Nephron (organoid): ENCODE measurements at regions not wholly inside any gene's neighbourhood (a gene's known extent, or its start where the extent isn't known, plus 50 kb on each side); places are given as distances from the start of the nearest gene placed in this dataset.

Experiments
- H3K27ac Mint-ChIP-seq, 3 experiments: 2 replicates each; pipeline ENCODE4 v1.8.0; 2020; ENCODE audit warnings: mixed read lengths in 3 of 3, mild to moderate bottlenecking in 2 of 3, moderate library complexity in 1 of 3
- H3K27me3 Mint-ChIP-seq: 2 replicates; pipeline ENCODE4 v1.8.0; 2021; ENCODE audit warnings: low read depth, mild to moderate bottlenecking, moderate library complexity, mixed read lengths
- H3K36me3 Mint-ChIP-seq: 2 replicates; pipeline ENCODE4 v1.8.0; 2020; ENCODE audit warnings: low read depth, mixed read lengths
- H3K4me1 Mint-ChIP-seq: 2 replicates; pipeline ENCODE4 v1.8.0; 2020; ENCODE audit warnings: mixed read lengths
- H3K4me3 Mint-ChIP-seq, 3 experiments: 2 replicates each; pipeline ENCODE4 v1.8.0; 2020; ENCODE audit warnings: mild to moderate bottlenecking in 3 of 3, mixed read lengths in 3 of 3, moderate library complexity in 2 of 3
- H3K9me3 Mint-ChIP-seq: 2 replicates; pipeline ENCODE4 v1.8.0; 2020; ENCODE audit warnings: mixed read lengths
- CTCF ChIP-seq, 3 experiments: fragments of 200-600 bp; sonication (generic); IDR thresholded peaks; one replicate each; pipeline ENCODE4 v1.5.0; 2021; ENCODE audit warnings: antibody characterized with exemption in 3 of 3; ENCODE audit not compliant: unreplicated experiment in 3 of 3

GRCh38 chr9:95793924-95794828 lies 81.3 kb upstream of the ERCC6L2 start:
- Mint-ChIP-seq H3K36me3 (no peaks in the 10 kb centered on the region), H3K4me1 (peaks cover 10% of the 10 kb centered on the region), H3K4me3 (no peak overlapping the region), H3K9me3 (no peaks in the 10 kb centered on the region), H3K27me3 (peaks cover 3% of the 10 kb centered on the region), H3K27ac (peak overlapping the region; percentile 15 to 68 (median 42))
- TF ChIP-seq CTCF (IDR thresholded peaks at IDR 0.05; ENCODE audit: unreplicated experiment in 3 of 3): no peak

DNA sequence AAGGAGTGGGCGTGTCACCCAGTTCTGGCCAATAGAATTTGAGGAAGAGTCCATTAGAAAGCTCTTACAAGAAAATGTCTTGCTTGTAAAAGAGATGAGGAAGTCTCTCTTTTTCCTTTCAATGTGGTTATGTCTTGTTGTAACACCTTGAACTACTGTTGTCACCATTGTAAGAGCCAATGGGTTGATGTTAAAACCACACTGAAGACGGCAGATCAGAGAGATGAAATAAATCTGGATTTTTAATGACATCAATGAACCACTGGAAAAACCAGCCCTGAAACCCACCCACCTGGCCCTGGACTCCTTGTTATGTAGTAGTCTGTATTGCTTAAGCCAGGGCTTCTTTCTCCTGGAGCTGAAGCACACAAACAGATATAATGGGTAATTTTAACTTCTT lies 83.8 kb upstream of the ERCC6L2 start:
- Mint-ChIP-seq H3K27ac (no peak overlapping the region), H3K9me3 (no peaks in the 10 kb centered on the region), H3K4me1 (peaks cover 10% of the 10 kb centered on the region), H3K36me3 (no peaks in the 10 kb centered on the region), H3K27me3 (peaks cover 3% of the 10 kb centered on the region), H3K4me3 (no peak overlapping the region)
- no peak for TF ChIP-seq CTCF (IDR thresholded peaks at IDR 0.05; ENCODE audit: unreplicated experiment in 3 of 3)

DNA sequence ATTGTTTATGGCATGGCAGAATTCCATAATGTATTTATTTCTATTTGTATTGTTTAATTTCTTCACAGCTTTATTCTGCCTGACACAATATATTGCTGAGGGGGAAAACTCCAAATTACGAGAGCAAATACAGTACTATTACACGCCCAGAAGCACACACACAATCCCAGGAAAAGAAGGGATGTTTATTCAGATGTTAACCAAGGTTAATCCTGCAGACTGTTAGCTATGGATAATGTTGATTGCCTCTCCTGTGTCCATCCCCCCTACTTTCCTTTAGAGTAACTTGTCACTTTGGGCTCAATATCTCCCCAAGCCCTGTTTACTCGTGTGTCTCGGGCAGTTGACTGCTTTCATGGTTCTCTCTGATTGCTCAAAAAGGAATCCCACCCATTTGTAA lies 84.2 kb upstream of the ERCC6L2 start:
- no peaks in the 10 kb centered on the region for H3K9me3 Mint-ChIP-seq
- peaks cover 10% of the 10 kb centered on the region for H3K4me1 Mint-ChIP-seq
- no peaks in the 10 kb centered on the region for H3K36me3 Mint-ChIP-seq
- no peak overlapping the region for H3K27ac Mint-ChIP-seq
- H3K27me3 Mint-ChIP-seq: peaks cover 4% of the 10 kb centered on the region
- no peak for TF ChIP-seq CTCF (IDR thresholded peaks at IDR 0.05; ENCODE audit: unreplicated experiment in 3 of 3)
- H3K4me3 Mint-ChIP-seq: no peak overlapping the region

DNA sequence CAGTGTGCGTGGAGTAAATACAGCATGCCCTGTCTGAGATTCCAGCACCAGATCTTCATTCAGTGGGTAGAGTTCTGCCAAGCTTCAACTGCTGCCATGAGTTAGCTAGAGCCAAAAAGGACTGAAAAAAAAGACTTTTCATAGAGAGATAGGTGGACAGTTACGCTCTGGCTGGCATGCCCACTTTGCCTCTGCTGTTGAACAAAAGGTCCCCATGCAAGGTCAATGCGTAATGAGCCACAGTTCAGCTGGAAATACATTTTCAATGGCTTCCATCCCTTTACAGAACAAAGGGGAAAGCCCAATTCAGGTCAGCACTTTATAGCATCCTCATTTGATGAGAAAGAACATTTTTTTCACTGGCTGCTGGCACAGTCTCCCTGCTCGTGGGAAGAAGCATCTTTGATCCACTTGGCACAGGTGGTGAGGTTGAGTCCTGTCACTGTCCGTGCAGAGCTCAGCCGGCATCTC lies 86.9 kb upstream of the ERCC6L2 start:
- no peaks in the 10 kb centered on the region for H3K9me3 Mint-ChIP-seq
- H3K36me3 Mint-ChIP-seq: no peaks in the 10 kb centered on the region
- peaks cover 4% of the 10 kb centered on the region for H3K27me3 Mint-ChIP-seq
- peaks cover under 1% of the 10 kb centered on the region for H3K4me1 Mint-ChIP-seq
- H3K4me3 Mint-ChIP-seq: no peak overlapping the region
- TF ChIP-seq CTCF (IDR thresholded peaks at IDR 0.05; ENCODE audit: unreplicated experiment in 3 of 3): no peak
- no peak overlapping the region for H3K27ac Mint-ChIP-seq

DNA sequence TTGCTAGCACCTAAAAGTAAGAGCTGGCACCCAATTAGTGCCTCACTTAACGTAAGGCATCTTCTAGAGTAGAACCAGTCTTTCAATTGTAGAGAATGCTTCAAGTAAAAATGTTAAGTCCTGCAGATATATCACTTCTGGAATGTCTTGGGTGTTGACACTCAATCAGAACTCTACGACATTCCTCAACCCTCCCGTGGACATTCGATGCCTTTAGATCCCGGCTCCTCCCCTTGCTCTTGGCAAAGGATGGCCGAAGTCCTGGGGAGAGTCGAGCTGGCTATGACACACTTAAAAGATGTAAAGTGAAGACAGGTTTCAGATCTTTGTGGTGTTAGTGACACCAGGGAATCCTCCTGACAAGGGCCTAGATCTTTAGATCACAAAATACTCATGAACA lies 87.5 kb upstream of the ERCC6L2 start:
- no peaks in the 10 kb centered on the region for H3K4me1 Mint-ChIP-seq
- TF ChIP-seq CTCF (IDR thresholded peaks at IDR 0.05; ENCODE audit: unreplicated experiment in 3 of 3): no peak
- no peaks in the 10 kb centered on the region for H3K36me3 Mint-ChIP-seq
- H3K9me3 Mint-ChIP-seq: no peaks in the 10 kb centered on the region
- no peak overlapping the region for H3K27ac Mint-ChIP-seq
- H3K27me3 Mint-ChIP-seq: peaks cover 4% of the 10 kb centered on the region
- no peak overlapping the region for H3K4me3 Mint-ChIP-seq

DNA sequence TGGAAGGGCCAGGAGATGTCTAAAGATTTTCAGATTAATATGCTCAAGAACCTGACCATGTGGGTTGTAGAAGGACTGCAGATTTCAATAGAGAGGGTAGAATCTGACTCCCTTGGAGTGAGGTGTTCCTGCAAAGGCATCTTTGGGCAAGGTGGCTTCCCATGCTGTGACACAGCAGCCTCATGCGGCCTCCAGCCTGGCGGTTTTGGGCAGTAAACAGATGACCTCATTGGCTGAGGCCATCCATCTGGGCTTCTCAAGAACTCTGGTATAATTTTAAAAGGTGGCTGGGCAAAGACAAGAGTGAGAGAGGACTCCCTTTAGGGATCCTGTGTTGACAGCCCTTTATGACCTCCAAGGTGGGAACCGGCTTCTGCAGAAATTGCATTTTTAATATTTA lies 90.3 kb upstream of the ERCC6L2 start:
- Mint-ChIP-seq H3K27ac (no peak overlapping the region), H3K4me1 (peaks cover 6% of the 10 kb centered on the region), H3K27me3 (peaks cover 7% of the 10 kb centered on the region), H3K4me3 (no peak overlapping the region), H3K9me3 (no peaks in the 10 kb centered on the region), H3K36me3 (no peaks in the 10 kb centered on the region)
- TF ChIP-seq CTCF (IDR thresholded peaks at IDR 0.05; ENCODE audit: unreplicated experiment in 3 of 3): no peak
